Liver (tissue), 3 donors: ENCODE measurements at regions not wholly inside any gene's neighbourhood (a gene's known extent, or its start where the extent isn't known, plus 50 kb on each side); places are given as distances from the start of the nearest gene placed in this dataset.
"Not testable (repeated sequence)": the region's sequence is repeated elsewhere in the genome, so short reads cannot be mapped to it uniquely, and the experiment has no call there.

ENCODE experiments used
- ATF3 ChIP-seq: IDR thresholded peaks from 2 replicates; pipeline ENCODE4 v1.6.1; 2016; ENCODE audit warnings: antibody characterized with exemption
- CTCF ChIP-seq: fragments of 150-350 bp; IDR thresholded peaks from 2 replicates; pipeline ENCODE4 v1.5.1; 2017; ENCODE audit warnings: improper control_type of control experiment, low read depth, low read length; ENCODE audit not compliant: missing input control
- HNF4G ChIP-seq: IDR thresholded peaks from 2 replicates; pipeline ENCODE4 v1.6.1; 2016; ENCODE audit warnings: antibody characterized with exemption
- JUND ChIP-seq, 2 donors: IDR thresholded peaks; 2 replicates each; pipeline ENCODE4 v1.6.1; 2016; ENCODE audit warnings: antibody characterized with exemption in 2 of 2
- MAX ChIP-seq: IDR thresholded peaks from 2 replicates; pipeline ENCODE4 v1.6.1; 2016; ENCODE audit warnings: antibody characterized with exemption
- RAD21 ChIP-seq, 2 donors: IDR thresholded peaks; 2 replicates each; pipeline ENCODE4 v1.6.1; 2016; ENCODE audit warnings: antibody characterized with exemption in 2 of 2, mild to moderate bottlenecking in 2 of 2
- RXRA ChIP-seq, 2 donors: IDR thresholded peaks; 2 replicates each; pipeline ENCODE4 v1.6.1; 2017 to 2018; ENCODE audit warnings: antibody characterized with exemption in 2 of 2, mild to moderate bottlenecking in 1 of 2
- SP1 ChIP-seq: IDR thresholded peaks from 2 replicates; pipeline ENCODE4 v1.6.1; 2018; ENCODE audit warnings: antibody characterized with exemption, mild to moderate bottlenecking
- TAF1 ChIP-seq: conservative IDR thresholded peaks from 2 replicates; pipeline ENCODE4 v1.6.1; 2016; ENCODE audit warnings: antibody characterized with exemption, mild to moderate bottlenecking
- YY1 ChIP-seq: IDR thresholded peaks from 2 replicates; pipeline ENCODE4 v1.6.1; 2016; ENCODE audit warnings: antibody characterized with exemption, mild to moderate bottlenecking
- donor health status: healthy.
- donor health status: healthy.

- TF ChIP-seq CTCF; SP1; YY1; RAD21 (IDR thresholded peaks at IDR 0.05); ATF3; MAX; JUND (IDR thresholded peaks at IDR 0.05); HNF4G; RXRA (IDR thresholded peaks at IDR 0.05); TAF1: not testable (repeated sequence)
Observed at GRCh38 chr16:29145486-29146225, 160.8 kb downstream of the LAT start.
